ENCODE measurements at regions not wholly inside any gene's neighbourhood (a gene's known extent, or its start where the extent isn't known, plus 50 kb on each side); places are given as distances from the start of the nearest gene placed in this dataset.

DNA sequence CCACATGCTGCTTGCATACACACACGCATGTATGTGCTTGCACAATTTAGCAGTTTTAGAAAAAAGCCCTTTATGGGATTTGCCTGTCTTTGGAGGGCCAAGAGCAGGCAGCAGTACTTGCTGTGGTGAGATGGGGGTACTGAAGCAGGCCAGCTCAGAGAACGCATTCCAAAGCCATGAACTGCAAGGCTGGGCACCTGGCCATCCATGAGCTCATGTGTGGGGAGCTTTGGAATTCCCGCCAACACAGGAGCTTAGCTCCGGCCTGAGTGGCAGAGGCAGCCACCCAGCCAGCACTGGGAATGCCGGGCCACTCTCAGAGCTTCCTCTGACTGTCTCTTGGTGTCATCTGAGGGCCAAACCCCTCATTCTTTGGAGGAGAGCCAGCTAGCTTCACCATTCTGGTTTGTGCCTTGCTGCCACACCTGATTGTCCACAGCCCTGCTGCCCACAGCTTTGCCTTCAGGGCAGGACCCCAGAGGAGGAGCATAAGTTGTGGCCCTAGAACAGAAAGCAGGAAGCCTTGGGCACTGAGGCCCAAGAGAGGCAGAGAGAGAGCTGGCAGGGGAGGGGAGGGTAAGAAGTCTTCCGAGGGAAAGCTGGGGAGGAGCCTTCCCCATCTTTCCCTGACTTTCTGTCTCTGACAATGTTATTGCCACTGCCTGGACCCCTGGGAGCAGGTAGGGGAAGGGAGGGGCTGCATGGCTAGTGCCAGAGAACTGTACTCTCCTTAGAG lies 92.1 kb upstream of the POU3F1 start:
- Histone ChIP-seq H3K4me1 (ENCODE audit: insufficient read depth, insufficient read length) (peaks cover 40% of the 10 kb centered on the region), H3K27me3 (ENCODE audit: insufficient read depth, insufficient read length) (no peaks in the 10 kb centered on the region), H3K4me3 (ENCODE audit: insufficient read length, low read depth) (no peak overlapping the region), H3K9ac (ENCODE audit: insufficient read length, low read depth) (peak overlapping the region; percentile 77), H3K9me3 (ENCODE audit: insufficient read depth, low read length) (no peaks in the 10 kb centered on the region), H3K36me3 (ENCODE audit: insufficient read depth, insufficient read length, low read length) (no peaks in the 10 kb centered on the region)
- DNase-seq (ENCODE audit: low read depth, low spot score): no peak
- no peak for TF ChIP-seq ZNF274 (IDR thresholded peaks at IDR 0.05; ENCODE audit: low read depth, low read length)
- no peak for TF ChIP-seq SUZ12 (IDR thresholded peaks at IDR 0.05; ENCODE audit: extremely low read depth, insufficient read depth, insufficient read length)
- TF ChIP-seq YY1 (IDR thresholded peaks at IDR 0.05; ENCODE audit: insufficient read depth, insufficient read length): no peak

DNA sequence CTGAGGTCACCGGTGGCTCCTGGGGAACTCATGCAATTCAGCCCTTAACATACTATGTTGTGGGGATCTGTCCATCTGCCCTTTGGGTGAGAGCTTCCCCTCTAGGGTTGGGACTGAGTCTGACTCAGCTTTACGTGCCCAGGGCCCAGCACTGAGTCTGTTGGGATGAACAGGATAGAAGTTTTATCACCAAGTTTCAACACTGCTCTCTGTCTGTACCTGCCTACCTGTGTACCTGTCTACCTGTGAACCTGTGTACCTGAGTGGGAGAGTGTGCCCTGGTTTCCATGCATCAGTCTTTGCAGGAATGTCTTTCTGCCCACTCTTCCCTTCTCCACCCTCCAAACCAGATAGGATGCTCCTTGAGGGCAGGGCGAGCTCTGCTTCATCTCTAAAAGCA lies 90.6 kb upstream of the POU3F1 start:
- H3K4me1 ChIP-seq (ENCODE audit: insufficient read depth, insufficient read length): peaks cover 49% of the 10 kb centered on the region
- H3K9me3 ChIP-seq (ENCODE audit: insufficient read depth, low read length): no peaks in the 10 kb centered on the region
- no peak for DNase-seq (ENCODE audit: low read depth, low spot score)
- no peak overlapping the region for H3K9ac ChIP-seq (ENCODE audit: insufficient read length, low read depth)
- no peak overlapping the region for H3K4me3 ChIP-seq (ENCODE audit: insufficient read length, low read depth)
- TF ChIP-seq SUZ12 (IDR thresholded peaks at IDR 0.05; ENCODE audit: extremely low read depth, insufficient read depth, insufficient read length) (no peak), ZNF274 (IDR thresholded peaks at IDR 0.05; ENCODE audit: low read depth, low read length) (no peak), YY1 (IDR thresholded peaks at IDR 0.05; ENCODE audit: insufficient read depth, insufficient read length) (no peak)
- H3K36me3 ChIP-seq (ENCODE audit: insufficient read depth, insufficient read length, low read length): no peaks in the 10 kb centered on the region
- no peaks in the 10 kb centered on the region for H3K27me3 ChIP-seq (ENCODE audit: insufficient read depth, insufficient read length)

- H3K4me1 ChIP-seq (ENCODE audit: insufficient read depth, insufficient read length): peaks cover 50% of the 10 kb centered on the region
- no peaks in the 10 kb centered on the region for H3K27me3 ChIP-seq (ENCODE audit: insufficient read depth, insufficient read length)
- no peak overlapping the region for H3K4me3 ChIP-seq (ENCODE audit: insufficient read length, low read depth)
- no peak for TF ChIP-seq YY1 (IDR thresholded peaks at IDR 0.05; ENCODE audit: insufficient read depth, insufficient read length)
- TF ChIP-seq SUZ12 (IDR thresholded peaks at IDR 0.05; ENCODE audit: extremely low read depth, insufficient read depth, insufficient read length): no peak
- no peak for TF ChIP-seq ZNF274 (IDR thresholded peaks at IDR 0.05; ENCODE audit: low read depth, low read length)
- no peak for DNase-seq (ENCODE audit: low read depth, low spot score)
- H3K9ac ChIP-seq (ENCODE audit: insufficient read length, low read depth): no peak overlapping the region
- no peaks in the 10 kb centered on the region for H3K9me3 ChIP-seq (ENCODE audit: insufficient read depth, low read length)
- no peaks in the 10 kb centered on the region for H3K36me3 ChIP-seq (ENCODE audit: insufficient read depth, insufficient read length, low read length)
Measured at GRCh38 chr1:38135625-38136414, 89.2 kb upstream of the POU3F1 start.

DNA sequence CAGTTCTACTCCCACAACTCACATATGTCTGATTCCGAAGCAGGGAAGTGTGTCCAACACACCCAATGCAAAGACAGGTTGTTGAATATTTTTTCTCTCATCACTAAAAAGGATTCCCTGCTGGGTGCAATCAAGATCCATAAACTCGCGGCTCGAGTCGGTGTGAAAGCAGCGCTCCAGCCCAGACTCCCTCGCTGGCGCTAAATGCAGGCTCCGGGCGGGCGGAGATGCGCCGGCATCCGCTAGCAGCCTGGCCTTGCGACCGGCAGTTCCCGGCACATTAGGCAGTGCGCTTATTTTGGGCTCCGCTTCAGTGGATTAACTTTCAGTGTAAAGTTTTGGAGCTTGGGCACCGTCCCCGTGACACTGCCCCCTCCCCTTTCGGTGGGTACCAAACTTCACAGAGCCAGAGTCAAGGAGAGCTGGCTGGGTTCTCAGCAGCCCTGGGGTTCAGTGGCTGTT lies 87.7 kb upstream of the POU3F1 start:
- no peak for DNase-seq (ENCODE audit: low read depth, low spot score)
- Histone ChIP-seq H3K27me3 (ENCODE audit: insufficient read depth, insufficient read length) (no peaks in the 10 kb centered on the region), H3K4me1 (ENCODE audit: insufficient read depth, insufficient read length) (peaks cover 45% of the 10 kb centered on the region), H3K4me3 (ENCODE audit: insufficient read length, low read depth) (no peak overlapping the region), H3K9ac (ENCODE audit: insufficient read length, low read depth) (no peak overlapping the region), H3K36me3 (ENCODE audit: insufficient read depth, insufficient read length, low read length) (no peaks in the 10 kb centered on the region), H3K9me3 (ENCODE audit: insufficient read depth, low read length) (no peaks in the 10 kb centered on the region)
- no peak for TF ChIP-seq ZNF274 (IDR thresholded peaks at IDR 0.05; ENCODE audit: low read depth, low read length)

GRCh38 chr1:38133756-38134155 lies 87.2 kb upstream of the POU3F1 start:
- TF ChIP-seq YY1 (IDR thresholded peaks at IDR 0.05; ENCODE audit: insufficient read depth, insufficient read length): no peak
- Histone ChIP-seq H3K4me3 (ENCODE audit: insufficient read length, low read depth) (no peak overlapping the region), H3K4me1 (ENCODE audit: insufficient read depth, insufficient read length) (peaks cover 40% of the 10 kb centered on the region), H3K9me3 (ENCODE audit: insufficient read depth, low read length) (no peaks in the 10 kb centered on the region), H3K36me3 (ENCODE audit: insufficient read depth, insufficient read length, low read length) (no peaks in the 10 kb centered on the region), H3K27me3 (ENCODE audit: insufficient read depth, insufficient read length) (no peaks in the 10 kb centered on the region), H3K9ac (ENCODE audit: insufficient read length, low read depth) (peak overlapping the region; percentile 13)
- DNase-seq (ENCODE audit: low read depth, low spot score): no peak

DNA sequence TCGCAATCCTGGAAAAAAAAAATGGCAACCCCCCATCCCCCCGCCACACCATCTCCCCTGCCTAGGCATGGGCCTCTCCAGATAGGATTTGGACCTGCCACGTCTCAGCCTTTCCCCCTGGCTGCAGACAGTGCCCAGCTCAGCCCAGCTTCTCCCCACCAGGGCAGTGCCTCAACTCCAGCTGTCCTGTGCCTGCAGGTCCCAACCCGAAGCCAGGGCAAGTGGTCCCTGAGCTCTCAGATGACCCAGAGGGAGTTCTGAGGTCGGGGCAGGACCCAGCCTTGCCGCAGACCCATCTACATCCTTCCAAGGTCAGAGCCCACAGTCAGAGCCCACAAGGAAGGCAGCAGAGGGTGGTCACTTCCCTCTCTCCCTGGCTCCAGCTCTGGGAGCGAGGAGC lies 86.7 kb upstream of the POU3F1 start:
- TF ChIP-seq ZNF274 (IDR thresholded peaks at IDR 0.05; ENCODE audit: low read depth, low read length): no peak
- no peak for TF ChIP-seq YY1 (IDR thresholded peaks at IDR 0.05; ENCODE audit: insufficient read depth, insufficient read length)
- no peak for TF ChIP-seq SUZ12 (IDR thresholded peaks at IDR 0.05; ENCODE audit: extremely low read depth, insufficient read depth, insufficient read length)
- DNase-seq (ENCODE audit: low read depth, low spot score): no peak
- H3K36me3 ChIP-seq (ENCODE audit: insufficient read depth, insufficient read length, low read length): no peaks in the 10 kb centered on the region
- H3K9me3 ChIP-seq (ENCODE audit: insufficient read depth, low read length): no peaks in the 10 kb centered on the region
- peaks cover 40% of the 10 kb centered on the region for H3K4me1 ChIP-seq (ENCODE audit: insufficient read depth, insufficient read length)
- no peak overlapping the region for H3K4me3 ChIP-seq (ENCODE audit: insufficient read length, low read depth)
- no peaks in the 10 kb centered on the region for H3K27me3 ChIP-seq (ENCODE audit: insufficient read depth, insufficient read length)
- peak overlapping the region; percentile 13 for H3K9ac ChIP-seq (ENCODE audit: insufficient read length, low read depth)

GRCh38 chr1:38132681-38133080 lies 86.1 kb upstream of the POU3F1 start:
- no peaks in the 10 kb centered on the region for H3K36me3 ChIP-seq (ENCODE audit: insufficient read depth, insufficient read length, low read length)
- DNase-seq (ENCODE audit: low read depth, low spot score): no peak
- no peak overlapping the region for H3K4me3 ChIP-seq (ENCODE audit: insufficient read length, low read depth)
- no peaks in the 10 kb centered on the region for H3K27me3 ChIP-seq (ENCODE audit: insufficient read depth, insufficient read length)
- TF ChIP-seq ZNF274 (IDR thresholded peaks at IDR 0.05; ENCODE audit: low read depth, low read length) (no peak), SUZ12 (IDR thresholded peaks at IDR 0.05; ENCODE audit: extremely low read depth, insufficient read depth, insufficient read length) (no peak), YY1 (IDR thresholded peaks at IDR 0.05; ENCODE audit: insufficient read depth, insufficient read length) (no peak)
- peaks cover 40% of the 10 kb centered on the region for H3K4me1 ChIP-seq (ENCODE audit: insufficient read depth, insufficient read length)
- no peak overlapping the region for H3K9ac ChIP-seq (ENCODE audit: insufficient read length, low read depth)
- no peaks in the 10 kb centered on the region for H3K9me3 ChIP-seq (ENCODE audit: insufficient read depth, low read length)
